Aorta (tissue), 5 donors: ENCODE measurements at regions not wholly inside any gene's neighbourhood (a gene's known extent, or its start where the extent isn't known, plus 50 kb on each side); places are given as distances from the start of the nearest gene placed in this dataset.

Experiments used
- ATAC-seq: fragments of 200-7000 bp; cut with Tn5 transposase; one replicate; pipeline ENCODE4 v1.9.1; 2022; ENCODE audit warnings: moderate library complexity; ENCODE audit not compliant: low FRiP score
- DNase-seq, 2 donors: peaks; one replicate each; pipeline ENCODE4 v3.0.0-alpha.2; 2020
- H3K27ac ChIP-seq, 2 donors: one replicate each; pipeline ENCODE4 v1.5.1; 2013; ENCODE audit warnings: low read length in 2 of 2, mild to moderate bottlenecking in 2 of 2, moderate library complexity in 2 of 2, control low read depth in 1 of 2, inconsistent platforms in 1 of 2, low read depth in 1 of 2
- H3K27me3 ChIP-seq, 2 donors: one replicate each; pipeline ENCODE4 v1.6.1; 2013; ENCODE audit warnings: control low read depth in 1 of 2, low read length in 1 of 2, mild to moderate bottlenecking in 1 of 2, moderate library complexity in 1 of 2; ENCODE audit not compliant: insufficient read depth in 2 of 2, control insufficient read depth in 1 of 2
- H3K36me3 ChIP-seq, 2 donors: one replicate each; pipeline ENCODE4 v1.6.1; 2013; ENCODE audit warnings: control low read depth in 1 of 2, low read length in 1 of 2, mild to moderate bottlenecking in 1 of 2; ENCODE audit not compliant: insufficient read depth in 2 of 2, control insufficient read depth in 1 of 2
- H3K4me1 ChIP-seq, 2 donors: one replicate each; pipeline ENCODE4 v1.6.1; 2013; ENCODE audit warnings: low read length in 2 of 2, control low read depth in 1 of 2, mild to moderate bottlenecking in 1 of 2, moderate library complexity in 1 of 2; ENCODE audit not compliant: insufficient read depth in 2 of 2, control insufficient read depth in 1 of 2
- H3K4me3 ChIP-seq, 2 donors: one replicate each; pipeline ENCODE4 v1.5.1; 2013; ENCODE audit warnings: low read length in 2 of 2, control low read depth in 1 of 2, mild to moderate bottlenecking in 1 of 2
- H3K9me3 ChIP-seq: one replicate; pipeline ENCODE4 v1.6.1; 2013; ENCODE audit warnings: mild to moderate bottlenecking, low read length; ENCODE audit not compliant: control insufficient read depth
- WGBS, 2 donors: extraction: QIAGEN DNeasy Blood & Tissue Kit; methylation state at CpG; one replicate each; pipeline ENCODE4 v1.1.7; 2013; 5-methylcytosine and 5-hydroxymethylcytosine counted together
- intact Hi-C, 2 donors: fragments of 100-400 bp; cut with DNase I; formaldehyde crosslinking; loops; one replicate each; pipeline versions ENCODE4 v1.14.2 to v1.15.0; 2022
- donor health status: healthy with polysubstance abuse.
- donor health status: Bipolar disorder and iron deficiency.
- donor health status: DM: no; HTN: no; CAD: no.
- donor health status: DM: no; HTN: no; CAD: no.
- donor health status: DM: yes; HTN: yes; CAD: no.

- Histone ChIP-seq H3K9me3 (no peaks in the 10 kb centered on the region), H3K27me3 (no peaks in the 10 kb centered on the region), H3K4me3 (no peak overlapping the region), H3K27ac (no peak overlapping the region), H3K36me3 (no peaks in the 10 kb centered on the region), H3K4me1 (no peaks in the 10 kb centered on the region)
- intact Hi-C loops, result no loop called here
- ATAC-seq (no peak), DNase-seq (no peak)
These were observed 211.4 kb upstream of the SGK1 start for GRCh38 chr6:134529305-134529704.

GRCh38 chr6:134527108-134527787, 209.3 kb upstream of the SGK1 start:
- no peaks in the 10 kb centered on the region for H3K27me3 ChIP-seq
- H3K27ac ChIP-seq, result no peak overlapping the region
- H3K4me3 ChIP-seq, result no peak overlapping the region
- DNase-seq (no peak), ATAC-seq (no peak)
- H3K9me3 ChIP-seq, result no peaks in the 10 kb centered on the region
- intact Hi-C loops, result no loop called here
- no peaks in the 10 kb centered on the region for H3K4me1 ChIP-seq
- 92 to 98% methylated on average over 3 of the region's 3 CpGs for WGBS, 2 donors
- no peaks in the 10 kb centered on the region for H3K36me3 ChIP-seq

- ATAC-seq (no peak), DNase-seq (no peak)
- no peak overlapping the region for H3K27ac ChIP-seq
- no peaks in the 10 kb centered on the region for H3K27me3 ChIP-seq
- H3K4me1 ChIP-seq, result no peaks in the 10 kb centered on the region
- H3K4me3 ChIP-seq, result no peak overlapping the region
- intact Hi-C loops, result no loop called here
- H3K9me3 ChIP-seq, result no peaks in the 10 kb centered on the region
- no peaks in the 10 kb centered on the region for H3K36me3 ChIP-seq
These were observed 207.4 kb upstream of the SGK1 start for GRCh38 chr6:134525190-134525868.

GRCh38 chr6:134523903-134524650, 206.2 kb upstream of the SGK1 start:
- 91 to 93% methylated on average over 1 of the region's 1 CpG for WGBS, 2 donors
- no peaks in the 10 kb centered on the region for H3K9me3 ChIP-seq
- no peak overlapping the region for H3K27ac ChIP-seq
- ATAC-seq (no peak), DNase-seq (no peak)
- H3K27me3 ChIP-seq, result no peaks in the 10 kb centered on the region
- H3K4me1 ChIP-seq, result no peaks in the 10 kb centered on the region
- H3K4me3 ChIP-seq, result no peak overlapping the region
- intact Hi-C loops, result no loop called here
- no peaks in the 10 kb centered on the region for H3K36me3 ChIP-seq

GRCh38 chr6:134523051-134523450, 205.1 kb upstream of the SGK1 start:
- intact Hi-C loops, result no loop called here
- H3K27ac ChIP-seq, result no peak overlapping the region
- WGBS, 2 donors, result 88 to 97% methylated on average over 1 of the region's 1 CpG
- no peaks in the 10 kb centered on the region for H3K27me3 ChIP-seq
- no peak overlapping the region for H3K4me3 ChIP-seq
- DNase-seq (no peak), ATAC-seq (no peak)
- no peaks in the 10 kb centered on the region for H3K36me3 ChIP-seq
- H3K9me3 ChIP-seq, result no peaks in the 10 kb centered on the region
- H3K4me1 ChIP-seq, result no peaks in the 10 kb centered on the region

- Histone ChIP-seq H3K27ac (no peak overlapping the region), H3K4me1 (peaks cover 0 to 4% of the 10 kb centered on the region in 2 donors), H3K27me3 (no peaks in the 10 kb centered on the region), H3K4me3 (no peak overlapping the region), H3K9me3 (no peaks in the 10 kb centered on the region), H3K36me3 (no peaks in the 10 kb centered on the region)
- DNase-seq (no peak), ATAC-seq (no peak)
- intact Hi-C loops, result no loop called here
- 84 to 93% methylated on average over 3 of the region's 3 CpGs for WGBS, 2 donors
These were observed 203.2 kb upstream of the SGK1 start for GRCh38 chr6:134521116-134521501.

- DNase-seq (no peak), ATAC-seq (no peak)
- H3K27ac ChIP-seq, result no peak overlapping the region
- no peaks in the 10 kb centered on the region for H3K36me3 ChIP-seq
- H3K9me3 ChIP-seq, result no peaks in the 10 kb centered on the region
- H3K4me1 ChIP-seq, result peaks cover 0 to 4% of the 10 kb centered on the region in 2 donors
- H3K27me3 ChIP-seq, result no peaks in the 10 kb centered on the region
- WGBS, 2 donors, result 90 to 92% methylated on average over 12 of the region's 12 CpGs
- intact Hi-C loops, result no loop called here
- H3K4me3 ChIP-seq, result no peak overlapping the region
These were observed 202.5 kb upstream of the SGK1 start for GRCh38 chr6:134520181-134521115.

- no peak overlapping the region for H3K4me3 ChIP-seq
- no peaks in the 10 kb centered on the region for H3K27me3 ChIP-seq
- no peak overlapping the region for H3K27ac ChIP-seq
- intact Hi-C loops, result no loop called here
- peak in 1 of 2 donors; percentile 75 for DNase-seq
- no peaks in the 10 kb centered on the region for H3K9me3 ChIP-seq
- H3K36me3 ChIP-seq, result no peaks in the 10 kb centered on the region
- WGBS, 2 donors, result 84 to 87% methylated on average over 4 of the region's 4 CpGs
- ATAC-seq, result no peak
- peaks cover 0 to 4% of the 10 kb centered on the region in 2 donors for H3K4me1 ChIP-seq
These were observed 201.6 kb upstream of the SGK1 start for GRCh38 chr6:134519465-134519864.
